Astrocyte of the hippocampus (primary cell): ENCODE measurements at regions not wholly inside any gene's neighbourhood (a gene's known extent, or its start where the extent isn't known, plus 50 kb on each side); places are given as distances from the start of the nearest gene placed in this dataset.

ENCODE experiments used
- DNase-seq: peaks from one replicate; pipeline ENCODE4 v3.0.0; 2011; ENCODE audit warnings: low read depth, low spot score

DNA sequence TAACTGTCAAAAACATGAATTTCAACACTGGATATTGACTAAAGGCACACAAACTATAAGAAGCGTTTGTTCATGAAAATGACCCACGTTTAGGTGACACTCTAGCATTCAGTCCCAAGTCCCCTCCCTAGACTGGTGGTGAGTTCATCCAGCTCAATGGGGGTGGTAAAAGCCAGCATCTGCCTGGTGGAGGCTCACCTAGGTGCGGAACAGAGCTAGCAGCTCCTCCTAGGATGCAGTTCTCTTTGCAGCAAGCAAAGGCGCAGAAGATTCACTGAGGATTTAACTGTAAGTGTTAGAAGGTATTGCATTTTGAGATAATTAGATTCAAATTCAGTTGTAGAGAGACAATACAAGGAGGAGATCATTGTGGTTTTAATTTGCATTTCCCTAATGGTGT, 87.6 kb downstream of the VSTM2A start:
- DNase-seq: no peak

DNA sequence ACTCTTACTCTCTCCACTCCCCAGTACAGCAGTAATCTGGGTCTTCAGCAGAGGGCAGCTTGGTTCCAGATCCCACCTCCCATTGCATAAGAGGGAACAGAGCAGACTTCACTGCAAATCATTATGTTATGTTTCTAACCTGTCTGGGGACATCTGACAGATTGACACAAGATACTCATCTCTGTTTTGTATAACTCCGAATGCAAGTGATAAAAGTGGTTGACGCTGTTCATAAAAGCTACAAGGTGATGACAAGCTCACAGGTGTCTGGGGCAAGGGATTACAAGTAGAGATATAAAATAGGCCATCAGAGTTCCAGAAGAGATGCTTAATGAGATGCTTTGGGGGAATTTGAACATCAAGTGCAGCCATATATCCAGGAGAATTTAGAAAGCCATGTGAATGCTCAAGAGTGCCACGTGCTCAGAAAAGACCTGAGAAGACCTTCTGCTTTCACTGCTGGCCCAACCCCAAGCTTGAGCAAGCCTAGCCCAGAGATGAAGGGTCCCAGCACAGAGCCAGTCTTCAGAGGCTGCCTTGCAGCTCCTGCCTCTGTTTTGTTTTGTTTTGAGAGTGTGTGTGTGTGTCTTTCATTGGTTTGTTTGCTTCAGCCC, 80.6 kb downstream of the VSTM2A start:
- DNase-seq: no peak
